H7 (cell line): ENCODE measurements at regions not wholly inside any gene's neighbourhood (a gene's known extent, or its start where the extent isn't known, plus 50 kb on each side); places are given as distances from the start of the nearest gene placed in this dataset.
"Not testable (repeated sequence)": the region's sequence is repeated elsewhere in the genome, so short reads cannot be mapped to it uniquely, and the experiment has no call there.

Source experiments
- DNase-seq: peaks from one replicate; pipeline ENCODE4 v3.0.0; 2012
- H3K27me3 ChIP-seq: 2 replicates; pipeline ENCODE4 v1.6.0; 2011; ENCODE audit warnings: mild to moderate bottlenecking, low read length; ENCODE audit not compliant: control insufficient read depth, insufficient read depth
- H3K36me3 ChIP-seq: replicated peaks from 2 replicates; pipeline ENCODE4 v1.5.1; 2011; ENCODE audit warnings: low read length; ENCODE audit not compliant: control insufficient read depth, insufficient read depth
- H3K4me3 ChIP-seq: 2 replicates; pipeline ENCODE4 v1.5.1; 2011; ENCODE audit warnings: low read depth, mild to moderate bottlenecking, control low read depth, low read length, moderate library complexity; ENCODE audit not compliant: insufficient read depth

GRCh38 chr2:210730672-210731071, 174.3 kb downstream of the CPS1 start:
- H3K36me3 ChIP-seq, result no peaks in the 10 kb centered on the region
- H3K27me3 ChIP-seq, result no peaks in the 10 kb centered on the region
- DNase-seq, result no peak
- H3K4me3 ChIP-seq, result no peak overlapping the region

- H3K36me3 ChIP-seq, H3K4me3 ChIP-seq, H3K27me3 ChIP-seq, DNase-seq: not testable (repeated sequence)
These were observed 190.4 kb downstream of the CPS1 start for GRCh38 chr2:210746826-210747225.

- no peaks in the 10 kb centered on the region for H3K27me3 ChIP-seq
- H3K4me3 ChIP-seq, result no peak overlapping the region
- no peak for DNase-seq
- no peaks in the 10 kb centered on the region for H3K36me3 ChIP-seq
These were observed 196.1 kb downstream of the CPS1 start for GRCh38 chr2:210752532-210752931.

GRCh38 chr2:210753386-210753785, 197.0 kb downstream of the CPS1 start:
- H3K4me3 ChIP-seq, result no peak overlapping the region
- no peak for DNase-seq
- H3K27me3 ChIP-seq, result no peaks in the 10 kb centered on the region
- no peaks in the 10 kb centered on the region for H3K36me3 ChIP-seq

- DNase-seq, result no peak
- Histone ChIP-seq H3K4me3 (no peak overlapping the region), H3K27me3 (no peaks in the 10 kb centered on the region), H3K36me3 (no peaks in the 10 kb centered on the region)
These were observed 200.5 kb downstream of the CPS1 start for GRCh38 chr2:210756855-210757254.

DNA sequence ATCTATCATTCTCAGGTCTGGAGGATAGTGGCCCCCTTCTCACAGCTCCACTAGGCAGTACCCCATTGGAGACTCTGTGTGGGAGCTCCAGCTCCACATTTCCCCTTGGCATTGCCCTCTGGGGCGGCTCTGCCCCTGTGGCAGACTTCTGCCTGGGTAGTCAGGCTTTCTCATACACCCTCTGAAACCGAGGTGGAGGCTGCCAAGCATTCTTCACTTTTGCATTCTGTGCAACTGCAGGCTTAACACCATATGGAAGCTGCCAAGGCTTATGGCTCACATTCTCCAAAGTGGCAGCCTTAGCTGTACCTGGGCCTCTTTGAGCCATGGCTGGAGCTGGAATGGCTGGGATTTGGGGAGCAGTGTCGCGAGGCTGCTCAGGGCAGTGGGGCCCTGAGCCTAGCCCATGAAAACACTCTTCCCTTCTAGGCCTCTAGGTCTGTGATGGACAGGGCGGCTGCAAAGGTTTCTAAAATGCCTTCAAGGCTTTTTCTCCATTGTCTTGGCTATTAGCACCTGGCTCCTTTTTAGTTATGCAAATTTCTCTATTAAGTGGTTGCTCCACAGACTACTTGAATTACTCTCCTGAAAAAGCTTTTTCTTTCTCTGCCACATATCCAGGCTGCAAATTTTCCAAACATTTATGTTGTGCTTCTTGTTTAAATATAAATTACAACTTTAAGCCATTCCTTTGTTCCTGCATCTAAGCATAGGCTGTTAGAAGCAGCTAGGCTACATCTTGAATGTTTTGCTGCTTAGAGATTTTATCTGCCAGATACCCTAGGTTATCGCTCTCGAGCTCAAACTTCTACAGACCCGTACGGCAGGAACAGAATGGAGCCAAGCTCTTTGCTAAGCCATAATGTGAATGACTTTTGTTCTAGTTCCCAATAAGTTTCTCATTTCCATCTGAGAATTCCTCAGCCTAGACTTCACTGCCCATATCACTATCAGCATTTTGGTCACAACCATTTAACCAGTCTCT, 206.5 kb downstream of the CPS1 start:
- no peak overlapping the region for H3K4me3 ChIP-seq

DNA sequence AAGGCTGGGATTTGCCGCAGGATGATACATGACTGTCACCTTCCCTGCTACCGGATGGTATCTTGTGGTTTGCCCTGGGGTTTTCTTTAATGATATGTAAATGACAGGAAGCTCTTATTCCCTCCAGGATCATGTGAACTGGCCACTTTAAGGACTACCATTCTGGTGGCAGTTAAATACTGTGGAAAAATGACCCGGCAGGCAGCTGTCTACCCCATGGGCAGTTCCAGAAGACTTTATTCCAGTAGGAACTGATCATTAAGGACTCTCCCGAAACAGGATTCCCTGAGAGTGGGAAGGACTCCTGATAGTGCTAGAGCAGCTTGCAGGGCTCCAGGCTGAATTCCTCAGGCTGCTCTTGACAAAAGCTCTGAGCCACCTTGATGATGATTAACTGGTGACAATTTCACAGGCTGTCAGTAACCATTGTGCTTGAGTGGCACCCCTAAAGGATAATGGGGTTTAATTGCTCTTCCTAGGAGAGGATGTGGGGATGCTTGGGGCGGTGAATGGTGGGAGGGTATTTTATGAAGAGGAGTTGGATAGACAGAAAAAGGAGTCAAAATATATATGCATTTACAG, 212.0 kb downstream of the CPS1 start:
- Histone ChIP-seq H3K36me3 (no peaks in the 10 kb centered on the region), H3K4me3 (no peak overlapping the region), H3K27me3 (no peaks in the 10 kb centered on the region; the same call in 1 of the 2 replicates)
- DNase-seq, result no peak

More for the DNA sequence above, 206.5 kb downstream of the CPS1 start:
- DNase-seq, result peak; percentile 3
- H3K27me3 ChIP-seq, result no peaks in the 10 kb centered on the region; the same call in 1 of the 2 replicates
- H3K36me3 ChIP-seq, result no peaks in the 10 kb centered on the region

DNA sequence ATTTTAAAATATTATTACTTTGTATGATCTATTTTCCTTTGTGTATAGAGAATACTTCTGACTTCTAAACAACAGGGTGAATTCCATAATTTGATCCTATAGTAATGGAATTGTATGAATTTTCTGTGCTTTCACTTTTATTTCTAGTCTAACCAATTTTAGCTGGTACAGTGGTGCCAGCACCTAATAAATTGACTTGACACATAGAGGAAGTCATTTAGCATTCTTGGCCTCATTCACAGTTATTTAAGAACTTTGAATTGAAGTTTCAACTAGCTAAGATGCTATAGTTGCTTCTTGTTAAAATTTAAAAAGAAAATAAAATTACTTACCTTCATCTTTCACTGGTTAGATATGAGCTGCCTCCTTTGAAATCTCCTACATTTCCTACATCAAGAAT, 220.4 kb downstream of the CPS1 start:
- no peak for DNase-seq
- Histone ChIP-seq H3K4me3 (no peak overlapping the region), H3K36me3 (no peaks in the 10 kb centered on the region), H3K27me3 (no peaks in the 10 kb centered on the region)

DNA sequence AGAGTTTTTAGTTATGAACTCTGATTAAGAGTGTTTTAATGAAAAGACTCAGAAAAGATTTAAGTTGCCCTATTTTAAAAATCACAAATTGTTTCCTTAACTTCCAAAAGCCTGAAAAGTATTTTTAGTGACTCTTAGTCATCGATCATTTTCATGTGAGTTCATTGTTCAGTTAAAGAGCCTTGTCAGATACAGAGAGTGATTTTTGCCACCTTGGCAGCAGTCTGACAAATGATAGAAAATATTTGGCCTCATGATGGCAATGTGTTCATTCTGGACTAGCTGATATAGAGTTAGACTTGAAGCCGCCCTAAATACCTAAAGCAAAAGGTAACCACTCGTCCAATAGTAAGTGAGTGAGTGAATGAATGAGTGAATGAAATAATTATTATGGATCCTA, 225.8 kb downstream of the CPS1 start:
- no peaks in the 10 kb centered on the region for H3K36me3 ChIP-seq
- no peak overlapping the region for H3K4me3 ChIP-seq
- H3K27me3 ChIP-seq, result no peaks in the 10 kb centered on the region
- no peak for DNase-seq

GRCh38 chr2:210787831-210788230, 231.4 kb downstream of the CPS1 start:
- not testable (repeated sequence) for DNase-seq, H3K36me3 ChIP-seq, H3K4me3 ChIP-seq, H3K27me3 ChIP-seq

DNA sequence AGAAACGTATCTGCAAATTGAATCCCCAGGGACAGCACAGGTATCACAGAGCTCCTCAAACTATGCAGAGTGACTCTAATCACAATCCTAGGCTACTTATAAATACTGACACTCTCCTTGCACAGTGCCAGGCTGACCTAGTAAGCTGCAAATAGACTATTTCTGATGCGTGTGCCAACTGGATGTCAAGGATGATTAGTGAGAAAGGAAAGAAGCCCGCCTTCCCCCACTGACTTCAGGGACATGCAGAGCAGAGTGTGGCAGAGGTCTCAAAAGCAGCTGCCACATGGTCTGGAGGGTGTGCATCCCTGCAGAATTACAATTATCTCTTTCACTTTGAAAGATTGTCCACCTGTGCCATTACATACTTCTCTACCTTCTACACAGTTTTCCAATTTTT, 235.6 kb downstream of the CPS1 start:
- no peak for DNase-seq
- H3K4me3 ChIP-seq, result no peak overlapping the region
- no peaks in the 10 kb centered on the region for H3K27me3 ChIP-seq
- H3K36me3 ChIP-seq, result no peaks in the 10 kb centered on the region

DNA sequence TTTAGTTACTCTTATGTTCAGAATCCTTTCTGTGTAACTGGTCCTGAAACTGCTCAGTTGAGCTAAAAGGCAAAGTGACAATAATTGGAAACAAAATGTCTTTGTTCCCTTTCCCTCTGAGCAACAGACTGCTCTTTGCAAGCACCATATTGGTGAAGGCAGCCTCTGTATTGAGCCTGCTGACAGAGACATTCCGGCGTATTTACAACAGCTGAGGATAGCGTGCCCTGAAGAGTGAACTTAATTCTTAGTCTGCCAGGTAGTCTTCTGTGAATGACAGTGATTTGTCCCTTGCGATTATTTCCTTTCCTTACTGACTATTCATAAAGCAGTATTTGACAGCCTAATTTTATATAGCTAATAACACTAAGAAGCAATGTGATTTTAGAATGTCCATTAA, 239.1 kb downstream of the CPS1 start:
- Histone ChIP-seq H3K4me3 (no peak overlapping the region), H3K36me3 (no peaks in the 10 kb centered on the region), H3K27me3 (no peaks in the 10 kb centered on the region)
- DNase-seq, result no peak

GRCh38 chr2:210798180-210798579, 241.8 kb downstream of the CPS1 start:
- Histone ChIP-seq H3K27me3 (no peaks in the 10 kb centered on the region), H3K4me3 (no peak overlapping the region), H3K36me3 (no peaks in the 10 kb centered on the region)
- no peak for DNase-seq

DNA sequence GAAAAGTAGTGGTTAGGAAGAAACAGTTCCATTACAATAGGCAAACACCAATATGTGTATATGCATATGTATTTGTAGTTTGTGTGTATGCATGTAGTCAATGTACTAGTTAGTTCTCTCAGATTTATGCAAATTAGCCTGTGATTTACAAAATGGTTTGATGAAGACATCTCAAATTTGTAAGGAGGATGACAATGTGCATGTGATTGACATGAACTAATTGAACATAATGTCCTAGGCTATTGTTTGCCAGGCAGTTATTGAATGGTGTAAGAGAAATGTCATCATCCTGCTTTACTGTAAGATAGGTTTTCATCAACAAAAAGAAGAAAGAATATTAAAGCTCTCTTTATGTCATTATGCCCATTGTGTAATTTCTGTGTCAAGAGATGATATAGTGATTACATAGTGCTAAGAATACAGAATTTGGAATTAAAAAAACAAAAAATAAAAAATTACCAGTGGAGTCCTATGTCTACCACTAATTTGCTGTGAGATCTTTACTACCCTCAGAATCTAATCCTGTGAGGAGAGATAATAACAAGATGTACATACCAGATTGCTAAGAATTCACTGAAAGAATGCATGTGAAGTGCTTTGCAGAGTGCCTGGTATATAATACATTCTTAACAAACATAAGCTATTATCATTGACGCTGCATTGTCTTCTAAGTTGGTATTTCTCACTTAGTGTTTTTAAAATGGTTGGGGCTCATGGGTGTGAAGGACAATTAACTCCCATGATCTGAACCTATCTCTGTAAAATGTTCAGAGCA, 258.0 kb downstream of the CPS1 start:
- no peak for DNase-seq
- H3K27me3 ChIP-seq, result no peaks in the 10 kb centered on the region
- no peak overlapping the region for H3K4me3 ChIP-seq
- H3K36me3 ChIP-seq, result no peaks in the 10 kb centered on the region

DNA sequence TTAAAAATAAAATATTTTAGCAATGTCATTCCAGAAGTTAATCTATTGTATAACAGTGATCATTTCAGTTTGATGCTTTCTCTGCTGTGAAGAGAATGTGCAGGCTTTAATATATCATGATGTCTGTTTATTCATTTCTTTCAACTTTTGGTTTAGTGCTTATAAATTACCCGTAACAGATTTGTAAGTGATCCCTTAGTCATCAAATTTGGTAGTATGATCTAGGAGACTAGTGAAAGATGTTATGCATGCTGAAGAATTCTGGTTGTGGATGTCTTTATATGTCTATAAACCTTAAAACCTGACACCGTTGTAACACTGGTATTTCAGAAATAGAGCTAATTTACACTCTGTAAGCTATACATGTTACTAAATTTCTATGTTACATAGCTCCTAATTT, 260.4 kb downstream of the CPS1 start:
- H3K4me3 ChIP-seq, result no peak overlapping the region
- H3K27me3 ChIP-seq, result no peaks in the 10 kb centered on the region
- DNase-seq, result no peak
- H3K36me3 ChIP-seq, result no peaks in the 10 kb centered on the region
